BJ (cell line): ENCODE measurements at regions not wholly inside any gene's neighbourhood (a gene's known extent, or its start where the extent isn't known, plus 50 kb on each side); places are given as distances from the start of the nearest gene placed in this dataset.

Experiments
- CTCF ChIA-PET: fragments of 350-600 bp; formaldehyde crosslinking; extraction: SDS; loops from one replicate; lab custom pipeline; 2021; ENCODE audit warnings: antibody characterized with exemption, inconsistent platforms; lab: Yijun Ruan, JAX
- POLR2A ChIA-PET: fragments of 300-600 bp; sonication (Branson Sonifier 250); formaldehyde crosslinking; extraction: SDS; loops from one replicate; lab custom pipeline; 2021; ENCODE audit warnings: antibody characterized with exemption; lab: Charles Lee
- DNase-seq: peaks from one replicate; pipeline ENCODE4 v3.0.0-alpha.2; 2011; ENCODE audit warnings: low read depth
- H3K27me3 ChIP-seq: 2 replicates; pipeline ENCODE4 v1.6.0; 2011; ENCODE audit warnings: low read length; ENCODE audit not compliant: control insufficient read depth, insufficient read depth
- H3K36me3 ChIP-seq: 2 replicates; pipeline ENCODE4 v1.5.1; 2011; ENCODE audit warnings: low read length; ENCODE audit not compliant: control insufficient read depth, insufficient read depth
- H3K4me3 ChIP-seq: 2 replicates; pipeline ENCODE4 v1.5.1; 2011; ENCODE audit warnings: low read depth, mild to moderate bottlenecking, control low read depth, low read length
- CTCF ChIP-seq: IDR thresholded peaks from 2 replicates; pipeline ENCODE4 v1.5.1; 2011; ENCODE audit warnings: low read depth, mild to moderate bottlenecking, control low read depth, inconsistent platforms, low read length, moderate library complexity; ENCODE audit not compliant: insufficient read depth

GRCh38 chr5:117027384-117027783 is 452.8 kb upstream of the SEMA6A start:
- POLR2A ChIA-PET: no interaction called here
- Histone ChIP-seq H3K4me3 (no peak overlapping the region), H3K36me3 (no peaks in the 10 kb centered on the region), H3K27me3 (no peaks in the 10 kb centered on the region)
- CTCF ChIA-PET: interaction anchor here (0.6 kb wide), 1 partner anchor 275 kb away, joined by 3 read pairs; no protein-coding TSS in a partner anchor
- no peak for DNase-seq
- TF ChIP-seq CTCF: no peak

GRCh38 chr5:117020999-117021398 is 446.4 kb upstream of the SEMA6A start:
- no peak for TF ChIP-seq CTCF
- no peak overlapping the region for H3K4me3 ChIP-seq
- ChIA-PET POLR2A (no interaction called here), CTCF (no interaction called here)
- no peaks in the 10 kb centered on the region for H3K36me3 ChIP-seq
- no peak for DNase-seq
- H3K27me3 ChIP-seq: no peaks in the 10 kb centered on the region

- Histone ChIP-seq H3K4me3 (no peak overlapping the region), H3K36me3 (no peaks in the 10 kb centered on the region), H3K27me3 (no peaks in the 10 kb centered on the region)
- ChIA-PET POLR2A (no interaction called here), CTCF (no interaction called here)
- no peak for TF ChIP-seq CTCF
- DNase-seq: no peak
Observed at GRCh38 chr5:117013280-117013877, 438.8 kb upstream of the SEMA6A start.

- ChIA-PET POLR2A (no interaction called here), CTCF (no interaction called here)
- no peaks in the 10 kb centered on the region for H3K27me3 ChIP-seq
- no peak for DNase-seq
- H3K4me3 ChIP-seq: no peak overlapping the region
- TF ChIP-seq CTCF: no peak
- no peaks in the 10 kb centered on the region for H3K36me3 ChIP-seq
Observed at GRCh38 chr5:117010574-117010973, 436.0 kb upstream of the SEMA6A start.

GRCh38 chr5:116998024-116998423 is 423.4 kb upstream of the SEMA6A start:
- ChIA-PET CTCF (no interaction called here), POLR2A (no interaction called here)
- H3K36me3 ChIP-seq: no peaks in the 10 kb centered on the region
- no peak for TF ChIP-seq CTCF
- H3K4me3 ChIP-seq: no peak overlapping the region
- H3K27me3 ChIP-seq: no peaks in the 10 kb centered on the region
- DNase-seq: no peak
